ENCODE measurements at regions not wholly inside any gene's neighbourhood (a gene's known extent, or its start where the extent isn't known, plus 50 kb on each side); places are given as distances from the start of the nearest gene placed in this dataset.

- H3K27ac ChIP-seq (ENCODE audit: low read depth, low read length) = no peak overlapping the region
Observed at GRCh38 chr16:8187782-8188372, 402.4 kb downstream of the TMEM114 start.

GRCh38 chr16:8184854-8185253 lies 405.5 kb downstream of the TMEM114 start:
- Histone ChIP-seq H3K27me3 (ENCODE audit: control insufficient read depth in 5 of 5, insufficient read depth in 4 of 5, low read length in 5 of 5) (no peaks in the 10 kb centered on the region), H3K9ac (ENCODE audit: low read length in 5 of 5) (no peak overlapping the region), H3K4me1 (ENCODE audit: control insufficient read depth in 5 of 5, insufficient read depth in 5 of 5, low read length in 5 of 5) (no peaks in the 10 kb centered on the region), H3K4me3 (ENCODE audit: low read depth in 1 of 5, low read length in 5 of 5) (no peak overlapping the region), H3K36me3 (ENCODE audit: control insufficient read depth in 5 of 5, insufficient read depth in 5 of 5, low read length in 5 of 5) (no peaks in the 10 kb centered on the region), H3K27ac (ENCODE audit: low read depth, low read length) (no peak overlapping the region), H3K9me3 (ENCODE audit: control insufficient read depth in 5 of 5, low read length in 5 of 5) (peaks cover 0 to 3% (median 2%) of the 10 kb centered on the region in 5 donors)

More at GRCh38 chr16:8187782-8188372, 402.4 kb downstream of the TMEM114 start:
- H3K36me3 ChIP-seq (ENCODE audit: control insufficient read depth in 5 of 5, insufficient read depth in 5 of 5, low read length in 5 of 5) = no peaks in the 10 kb centered on the region
- peaks cover 0 to 5% (median 3%) of the 10 kb centered on the region in 5 donors for H3K9me3 ChIP-seq (ENCODE audit: control insufficient read depth in 5 of 5, low read length in 5 of 5)
- no peak overlapping the region for H3K9ac ChIP-seq (ENCODE audit: low read length in 5 of 5)
- no peaks in the 10 kb centered on the region for H3K4me1 ChIP-seq (ENCODE audit: control insufficient read depth in 5 of 5, insufficient read depth in 5 of 5, low read length in 5 of 5)
- H3K4me3 ChIP-seq (ENCODE audit: low read depth in 1 of 5, low read length in 5 of 5) = no peak overlapping the region
- no peaks in the 10 kb centered on the region for H3K27me3 ChIP-seq (ENCODE audit: control insufficient read depth in 5 of 5, insufficient read depth in 4 of 5, low read length in 5 of 5)

DNA sequence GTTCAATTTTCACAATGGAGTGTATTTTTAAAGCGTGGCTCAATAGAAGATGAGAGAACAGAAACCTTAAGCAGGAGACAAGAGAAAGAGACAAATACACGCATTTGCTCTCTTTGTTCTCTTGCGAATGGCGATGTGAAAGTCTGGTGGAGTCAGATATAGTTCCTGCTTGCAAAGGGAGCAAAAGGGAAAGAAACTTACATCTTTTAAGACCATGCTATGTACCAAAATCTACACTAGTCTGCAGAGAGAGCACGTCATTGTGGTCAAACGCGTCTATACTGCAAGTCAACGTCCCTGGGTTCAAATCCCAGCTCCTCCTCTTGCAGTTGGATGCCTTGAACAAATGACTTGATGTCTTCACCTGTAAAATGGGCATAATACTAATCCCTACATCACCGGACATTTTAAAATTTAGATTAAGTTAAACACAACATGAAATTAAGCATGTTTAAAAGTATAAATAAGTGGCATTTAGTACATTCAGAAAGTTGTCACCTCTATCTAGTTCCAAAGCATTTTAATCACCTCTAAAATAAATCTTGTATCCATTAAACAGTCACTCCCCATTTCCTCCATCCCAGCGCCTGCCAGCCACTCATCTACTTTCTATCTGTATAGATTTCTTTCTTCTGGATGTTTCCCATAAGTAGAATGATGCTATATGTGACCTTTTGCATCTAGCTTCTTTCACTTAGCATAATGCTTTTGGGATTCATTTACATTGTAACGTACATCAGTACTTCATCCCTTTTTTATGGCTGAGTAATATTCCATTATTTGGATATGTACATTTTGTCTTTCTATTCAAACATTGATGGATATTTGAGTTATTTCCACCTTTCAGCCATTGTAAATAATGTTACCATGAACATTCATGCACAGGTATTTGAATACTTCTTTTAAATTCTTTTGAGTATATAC lies 406.9 kb downstream of the TMEM114 start:
- peaks cover 0 to 3% (median 0%) of the 10 kb centered on the region in 5 donors for H3K9me3 ChIP-seq (ENCODE audit: control insufficient read depth in 5 of 5, low read length in 5 of 5)
- no peaks in the 10 kb centered on the region for H3K4me1 ChIP-seq (ENCODE audit: control insufficient read depth in 5 of 5, insufficient read depth in 5 of 5, low read length in 5 of 5)
- no peak overlapping the region for H3K9ac ChIP-seq (ENCODE audit: low read length in 5 of 5)
- no peak overlapping the region for H3K27ac ChIP-seq (ENCODE audit: low read depth, low read length)
- no peaks in the 10 kb centered on the region for H3K36me3 ChIP-seq (ENCODE audit: control insufficient read depth in 5 of 5, insufficient read depth in 5 of 5, low read length in 5 of 5)
- H3K4me3 ChIP-seq (ENCODE audit: low read depth in 1 of 5, low read length in 5 of 5) = no peak overlapping the region
- no peaks in the 10 kb centered on the region for H3K27me3 ChIP-seq (ENCODE audit: control insufficient read depth in 5 of 5, insufficient read depth in 4 of 5, low read length in 5 of 5)

DNA sequence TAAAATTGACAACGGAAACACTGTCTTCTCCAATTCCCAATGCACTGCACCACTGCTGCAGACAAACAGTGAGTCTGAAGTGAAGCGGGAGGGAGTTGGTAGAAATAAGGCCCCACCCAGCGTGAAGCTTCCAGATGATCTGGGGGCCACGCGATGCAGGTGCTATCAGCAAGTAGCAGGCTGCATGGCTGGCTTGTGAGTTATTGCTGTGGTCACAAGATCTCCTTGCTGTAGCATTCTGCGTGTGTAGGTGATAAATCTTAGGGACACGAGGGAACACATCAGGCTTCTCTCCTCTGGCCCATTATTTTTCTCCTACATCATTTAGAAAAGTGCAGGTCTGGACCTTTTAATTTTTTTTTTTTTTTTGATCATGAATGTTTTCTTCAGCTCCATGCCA lies 407.6 kb downstream of the TMEM114 start:
- no peak overlapping the region for H3K9ac ChIP-seq (ENCODE audit: low read length in 5 of 5)
- H3K27me3 ChIP-seq (ENCODE audit: control insufficient read depth in 5 of 5, insufficient read depth in 4 of 5, low read length in 5 of 5) = peaks cover 0 to 3% (median 0%) of the 10 kb centered on the region in 5 donors
- H3K36me3 ChIP-seq (ENCODE audit: control insufficient read depth in 5 of 5, insufficient read depth in 5 of 5, low read length in 5 of 5) = no peaks in the 10 kb centered on the region
- H3K27ac ChIP-seq (ENCODE audit: low read depth, low read length) = no peak overlapping the region
- peaks cover 0 to 3% (median 0%) of the 10 kb centered on the region in 5 donors for H3K9me3 ChIP-seq (ENCODE audit: control insufficient read depth in 5 of 5, low read length in 5 of 5)
- no peak overlapping the region for H3K4me3 ChIP-seq (ENCODE audit: low read depth in 1 of 5, low read length in 5 of 5)
- no peaks in the 10 kb centered on the region for H3K4me1 ChIP-seq (ENCODE audit: control insufficient read depth in 5 of 5, insufficient read depth in 5 of 5, low read length in 5 of 5)

DNA sequence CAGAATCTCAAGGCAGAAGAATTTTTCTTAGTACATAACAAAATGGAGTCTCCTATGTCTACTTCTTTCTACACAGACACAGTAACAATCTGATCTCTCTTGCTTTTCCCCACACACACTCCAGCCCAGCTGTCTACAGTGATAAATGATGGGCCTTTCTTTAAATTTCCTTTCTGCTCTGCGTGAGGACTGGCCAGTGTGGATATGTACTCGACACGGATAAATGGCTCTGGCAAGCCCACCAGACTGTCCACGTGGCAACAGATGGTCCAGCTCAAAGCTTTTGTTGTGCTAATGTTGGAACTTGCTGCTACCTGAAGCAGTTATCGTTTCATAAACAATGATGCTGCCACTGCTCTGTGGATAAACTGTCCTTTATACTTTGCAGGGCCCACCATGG lies 410.7 kb downstream of the TMEM114 start:
- Histone ChIP-seq H3K4me1 (ENCODE audit: control insufficient read depth in 5 of 5, insufficient read depth in 5 of 5, low read length in 5 of 5) (no peaks in the 10 kb centered on the region), H3K27ac (ENCODE audit: low read depth, low read length) (no peak overlapping the region), H3K9ac (ENCODE audit: low read length in 5 of 5) (no peak overlapping the region), H3K9me3 (ENCODE audit: control insufficient read depth in 5 of 5, low read length in 5 of 5) (peaks cover 0 to 3% (median 0%) of the 10 kb centered on the region in 5 donors), H3K36me3 (ENCODE audit: control insufficient read depth in 5 of 5, insufficient read depth in 5 of 5, low read length in 5 of 5) (no peaks in the 10 kb centered on the region), H3K4me3 (ENCODE audit: low read depth in 1 of 5, low read length in 5 of 5) (no peak overlapping the region), H3K27me3 (ENCODE audit: control insufficient read depth in 5 of 5, insufficient read depth in 4 of 5, low read length in 5 of 5) (peaks cover 0 to 3% (median 0%) of the 10 kb centered on the region in 5 donors)

DNA sequence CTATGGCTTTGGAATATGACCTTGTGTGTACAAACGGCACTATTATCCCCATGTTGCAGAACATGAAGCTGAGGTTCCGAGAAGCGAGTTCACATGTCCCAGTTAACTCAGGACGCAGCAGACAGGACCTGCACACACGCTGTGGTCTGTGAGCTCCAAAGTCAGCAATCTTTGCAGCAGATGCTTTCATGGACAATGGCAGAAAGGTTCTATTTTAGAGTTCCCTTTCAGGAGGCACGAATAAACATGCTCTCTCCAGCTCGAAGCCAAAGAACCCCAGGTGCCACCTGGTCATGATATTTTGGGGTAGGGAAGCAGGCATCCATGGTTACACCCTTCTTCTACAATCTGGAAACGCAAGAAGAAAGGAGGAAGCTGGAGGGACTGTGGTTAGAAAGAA lies 412.0 kb downstream of the TMEM114 start:
- peaks cover 0 to 3% (median 0%) of the 10 kb centered on the region in 5 donors for H3K27me3 ChIP-seq (ENCODE audit: control insufficient read depth in 5 of 5, insufficient read depth in 4 of 5, low read length in 5 of 5)
- H3K4me3 ChIP-seq (ENCODE audit: low read depth in 1 of 5, low read length in 5 of 5) = no peak overlapping the region
- H3K9me3 ChIP-seq (ENCODE audit: control insufficient read depth in 5 of 5, low read length in 5 of 5) = peaks cover 0 to 2% (median 0%) of the 10 kb centered on the region in 5 donors
- H3K9ac ChIP-seq (ENCODE audit: low read length in 5 of 5) = no peak overlapping the region
- no peak overlapping the region for H3K27ac ChIP-seq (ENCODE audit: low read depth, low read length)
- no peaks in the 10 kb centered on the region for H3K36me3 ChIP-seq (ENCODE audit: control insufficient read depth in 5 of 5, insufficient read depth in 5 of 5, low read length in 5 of 5)
- no peaks in the 10 kb centered on the region for H3K4me1 ChIP-seq (ENCODE audit: control insufficient read depth in 5 of 5, insufficient read depth in 5 of 5, low read length in 5 of 5)

DNA sequence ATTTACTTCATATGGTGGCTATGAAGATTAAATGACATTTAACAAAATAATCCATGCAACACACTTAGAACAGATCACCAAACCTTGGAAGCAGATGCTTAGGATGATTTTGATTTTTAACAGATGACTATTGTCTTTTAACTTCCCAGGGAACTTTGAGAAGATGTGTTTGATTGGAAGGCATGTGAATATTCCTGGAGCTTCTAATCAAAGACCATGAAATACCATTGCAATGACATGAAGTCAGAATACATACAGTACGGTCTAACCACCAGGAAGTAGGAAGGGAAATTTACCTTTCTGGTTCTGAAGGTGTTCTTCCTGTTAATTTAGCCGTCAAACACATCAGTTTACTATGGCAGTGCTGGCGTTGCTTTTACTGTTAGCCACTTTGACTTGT lies 414.9 kb downstream of the TMEM114 start:
- H3K4me1 ChIP-seq (ENCODE audit: control insufficient read depth in 5 of 5, insufficient read depth in 5 of 5, low read length in 5 of 5) = no peaks in the 10 kb centered on the region
- no peak overlapping the region for H3K27ac ChIP-seq (ENCODE audit: low read depth, low read length)
- H3K9ac ChIP-seq (ENCODE audit: low read length in 5 of 5) = no peak overlapping the region
- peaks cover 0 to 3% (median 0%) of the 10 kb centered on the region in 5 donors for H3K27me3 ChIP-seq (ENCODE audit: control insufficient read depth in 5 of 5, insufficient read depth in 4 of 5, low read length in 5 of 5)
- H3K9me3 ChIP-seq (ENCODE audit: control insufficient read depth in 5 of 5, low read length in 5 of 5) = peaks cover 0 to 2% (median 0%) of the 10 kb centered on the region in 5 donors
- H3K4me3 ChIP-seq (ENCODE audit: low read depth in 1 of 5, low read length in 5 of 5) = no peak overlapping the region
- H3K36me3 ChIP-seq (ENCODE audit: control insufficient read depth in 5 of 5, insufficient read depth in 5 of 5, low read length in 5 of 5) = no peaks in the 10 kb centered on the region

DNA sequence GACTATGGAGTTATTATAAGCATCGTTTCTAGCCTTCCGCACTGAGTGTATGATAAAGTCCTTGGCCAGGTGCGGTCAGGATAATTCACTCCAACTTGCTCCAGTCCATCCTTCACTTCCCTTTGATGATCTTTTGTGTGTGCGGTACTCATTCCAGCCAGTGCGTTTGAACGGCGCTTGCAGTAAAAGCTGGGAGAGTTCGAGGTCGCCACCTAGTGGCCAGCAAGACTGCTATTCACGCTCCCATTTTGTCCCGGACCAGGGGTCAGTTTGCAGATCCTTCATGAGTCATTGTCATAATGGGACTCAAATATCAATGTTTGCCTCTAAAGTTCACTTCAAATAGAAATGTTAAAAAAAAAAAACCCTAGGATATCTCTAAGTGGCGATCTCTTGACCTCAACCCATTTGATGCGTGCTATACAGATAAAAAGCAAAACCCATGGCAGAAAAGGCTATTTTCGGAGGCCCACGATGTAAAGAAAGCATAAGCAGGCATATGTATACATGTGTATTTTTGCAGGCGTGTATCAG lies 417.1 kb downstream of the TMEM114 start:
- Histone ChIP-seq H3K9me3 (ENCODE audit: control insufficient read depth in 5 of 5, low read length in 5 of 5) (peaks cover 0 to 2% (median 0%) of the 10 kb centered on the region in 5 donors), H3K4me3 (ENCODE audit: low read depth in 1 of 5, low read length in 5 of 5) (no peak overlapping the region)

GRCh38 chr16:8172551-8172950 lies 417.8 kb downstream of the TMEM114 start:
- Histone ChIP-seq H3K36me3 (ENCODE audit: control insufficient read depth in 5 of 5, insufficient read depth in 5 of 5, low read length in 5 of 5) (no peaks in the 10 kb centered on the region), H3K27ac (ENCODE audit: low read depth, low read length) (no peak overlapping the region), H3K4me1 (ENCODE audit: control insufficient read depth in 5 of 5, insufficient read depth in 5 of 5, low read length in 5 of 5) (no peaks in the 10 kb centered on the region), H3K4me3 (ENCODE audit: low read depth in 1 of 5, low read length in 5 of 5) (no peak overlapping the region), H3K27me3 (ENCODE audit: control insufficient read depth in 5 of 5, insufficient read depth in 4 of 5, low read length in 5 of 5) (peaks cover 0 to 3% (median 0%) of the 10 kb centered on the region in 5 donors), H3K9me3 (ENCODE audit: control insufficient read depth in 5 of 5, low read length in 5 of 5) (peaks cover 0 to 2% (median 0%) of the 10 kb centered on the region in 5 donors), H3K9ac (ENCODE audit: low read length in 5 of 5) (no peak overlapping the region)

More for the DNA sequence above, 417.1 kb downstream of the TMEM114 start:
- H3K27me3 ChIP-seq (ENCODE audit: control insufficient read depth in 5 of 5, insufficient read depth in 4 of 5, low read length in 5 of 5) = peaks cover 0 to 3% (median 0%) of the 10 kb centered on the region in 5 donors
- H3K4me1 ChIP-seq (ENCODE audit: control insufficient read depth in 5 of 5, insufficient read depth in 5 of 5, low read length in 5 of 5) = no peaks in the 10 kb centered on the region
- H3K36me3 ChIP-seq (ENCODE audit: control insufficient read depth in 5 of 5, insufficient read depth in 5 of 5, low read length in 5 of 5) = no peaks in the 10 kb centered on the region
- no peak overlapping the region for H3K27ac ChIP-seq (ENCODE audit: low read depth, low read length)
- H3K9ac ChIP-seq (ENCODE audit: low read length in 5 of 5) = no peak overlapping the region

DNA sequence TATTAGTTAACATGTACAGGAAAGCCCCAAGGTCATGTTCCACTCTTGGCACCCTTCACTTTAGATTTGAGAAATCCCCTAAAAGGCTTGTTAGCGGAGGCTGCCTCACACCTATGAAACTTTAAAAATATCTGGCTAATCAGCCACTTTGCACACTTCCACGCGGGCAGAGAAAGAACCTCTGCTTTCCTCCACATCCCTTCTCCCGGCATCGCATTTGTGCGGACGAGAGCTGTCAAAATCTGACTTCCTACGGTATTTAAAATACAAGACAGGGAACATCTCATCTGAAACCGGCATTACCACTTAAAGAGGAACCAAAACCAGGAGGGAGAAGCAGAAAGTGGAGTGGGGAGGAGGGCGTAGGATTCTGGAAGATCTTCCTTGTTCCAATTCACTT lies 422.3 kb downstream of the TMEM114 start:
- H3K4me1 ChIP-seq (ENCODE audit: control insufficient read depth in 5 of 5, insufficient read depth in 5 of 5, low read length in 5 of 5) = no peaks in the 10 kb centered on the region
- H3K4me3 ChIP-seq (ENCODE audit: low read depth in 1 of 5, low read length in 5 of 5) = no peak overlapping the region
- H3K27me3 ChIP-seq (ENCODE audit: control insufficient read depth in 5 of 5, insufficient read depth in 4 of 5, low read length in 5 of 5) = peaks cover 0 to 3% (median 0%) of the 10 kb centered on the region in 5 donors
- peaks cover 0 to 5% (median 0%) of the 10 kb centered on the region in 5 donors for H3K9me3 ChIP-seq (ENCODE audit: control insufficient read depth in 5 of 5, low read length in 5 of 5)
- H3K27ac ChIP-seq (ENCODE audit: low read depth, low read length) = no peak overlapping the region
- H3K36me3 ChIP-seq (ENCODE audit: control insufficient read depth in 5 of 5, insufficient read depth in 5 of 5, low read length in 5 of 5) = no peaks in the 10 kb centered on the region
- no peak overlapping the region for H3K9ac ChIP-seq (ENCODE audit: low read length in 5 of 5)

Measured in subcutaneous abdominal adipose tissue (tissue), 5 donors.